IPS-18a (cell line): ENCODE measurements at regions not wholly inside any gene's neighbourhood (a gene's known extent, or its start where the extent isn't known, plus 50 kb on each side); places are given as distances from the start of the nearest gene placed in this dataset.

Experiments
- H3K27ac ChIP-seq: one replicate; pipeline ENCODE4 v1.5.1; 2013; ENCODE audit warnings: low read length
- H3K27me3 ChIP-seq: one replicate; pipeline ENCODE4 v1.6.1; 2013; ENCODE audit warnings: mild to moderate bottlenecking, low read length; ENCODE audit not compliant: control insufficient read depth, insufficient read depth
- H3K36me3 ChIP-seq: one replicate; pipeline ENCODE4 v1.6.1; 2013; ENCODE audit warnings: low read depth, low read length; ENCODE audit not compliant: control insufficient read depth
- H3K4me1 ChIP-seq: one replicate; pipeline ENCODE4 v1.6.1; 2013; ENCODE audit warnings: low read depth, low read length; ENCODE audit not compliant: control insufficient read depth
- H3K4me3 ChIP-seq: one replicate; pipeline ENCODE4 v1.5.1; 2013; ENCODE audit warnings: low read length
- H3K9ac ChIP-seq: one replicate; pipeline ENCODE4 v1.6.1; 2013; ENCODE audit warnings: mild to moderate bottlenecking, low read length, moderate library complexity
- H3K9me3 ChIP-seq: one replicate; pipeline ENCODE4 v1.6.1; 2013; ENCODE audit warnings: low read depth, low read length; ENCODE audit not compliant: control insufficient read depth

GRCh38 chr6:62570372-62570771 lies 284.3 kb upstream of the KHDRBS2 start:
- Histone ChIP-seq H3K27me3 (no peaks in the 10 kb centered on the region), H3K9me3 (no peaks in the 10 kb centered on the region), H3K4me1 (no peaks in the 10 kb centered on the region)

GRCh38 chr6:62541502-62541901 lies 255.5 kb upstream of the KHDRBS2 start:
- H3K9me3 ChIP-seq = no peaks in the 10 kb centered on the region
- H3K36me3 ChIP-seq = no peaks in the 10 kb centered on the region
- no peak overlapping the region for H3K27ac ChIP-seq

More at GRCh38 chr6:62570372-62570771, 284.3 kb upstream of the KHDRBS2 start:
- no peak overlapping the region for H3K4me3 ChIP-seq
- no peaks in the 10 kb centered on the region for H3K36me3 ChIP-seq
- no peak overlapping the region for H3K9ac ChIP-seq
- no peak overlapping the region for H3K27ac ChIP-seq

GRCh38 chr6:62530985-62531384 lies 245.0 kb upstream of the KHDRBS2 start:
- Histone ChIP-seq H3K36me3 (no peaks in the 10 kb centered on the region), H3K9me3 (peaks cover 4% of the 10 kb centered on the region), H3K27me3 (no peaks in the 10 kb centered on the region), H3K27ac (no peak overlapping the region), H3K9ac (no peak overlapping the region), H3K4me1 (no peaks in the 10 kb centered on the region), H3K4me3 (no peak overlapping the region)

More at GRCh38 chr6:62541502-62541901, 255.5 kb upstream of the KHDRBS2 start:
- no peak overlapping the region for H3K9ac ChIP-seq
- H3K4me1 ChIP-seq = no peaks in the 10 kb centered on the region
- no peak overlapping the region for H3K4me3 ChIP-seq
- no peaks in the 10 kb centered on the region for H3K27me3 ChIP-seq

- no peaks in the 10 kb centered on the region for H3K4me1 ChIP-seq
- no peaks in the 10 kb centered on the region for H3K27me3 ChIP-seq
- no peak overlapping the region for H3K9ac ChIP-seq
- no peak overlapping the region for H3K4me3 ChIP-seq
- H3K36me3 ChIP-seq = no peaks in the 10 kb centered on the region
- peaks cover 4% of the 10 kb centered on the region for H3K9me3 ChIP-seq
- no peak overlapping the region for H3K27ac ChIP-seq
Observed at GRCh38 chr6:62528894-62529526, 243.0 kb upstream of the KHDRBS2 start.

GRCh38 chr6:62523630-62524029 lies 237.6 kb upstream of the KHDRBS2 start:
- H3K4me1 ChIP-seq = no peaks in the 10 kb centered on the region
- H3K9me3 ChIP-seq = peaks cover 4% of the 10 kb centered on the region
- H3K4me3 ChIP-seq = no peak overlapping the region
- H3K9ac ChIP-seq = no peak overlapping the region
- H3K36me3 ChIP-seq = no peaks in the 10 kb centered on the region
- H3K27ac ChIP-seq = no peak overlapping the region
- H3K27me3 ChIP-seq = no peaks in the 10 kb centered on the region

- Histone ChIP-seq H3K9ac (no peak overlapping the region), H3K4me1 (peaks cover 33% of the 10 kb centered on the region), H3K27me3 (no peaks in the 10 kb centered on the region), H3K27ac (no peak overlapping the region), H3K36me3 (no peaks in the 10 kb centered on the region), H3K4me3 (no peak overlapping the region), H3K9me3 (no peaks in the 10 kb centered on the region)
Observed at GRCh38 chr6:62519574-62519973, 233.5 kb upstream of the KHDRBS2 start.

- peak overlapping the region; percentile 26 for H3K4me3 ChIP-seq
- no peaks in the 10 kb centered on the region for H3K36me3 ChIP-seq
- H3K4me1 ChIP-seq = peaks cover 33% of the 10 kb centered on the region
- H3K9ac ChIP-seq = peak overlapping the region; percentile 30
- no peaks in the 10 kb centered on the region for H3K27me3 ChIP-seq
- peak overlapping the region; percentile 68 for H3K27ac ChIP-seq
- no peaks in the 10 kb centered on the region for H3K9me3 ChIP-seq
Observed at GRCh38 chr6:62516291-62517141, 230.5 kb upstream of the KHDRBS2 start.

- Histone ChIP-seq H3K27ac (no peak overlapping the region), H3K4me3 (no peak overlapping the region), H3K27me3 (no peaks in the 10 kb centered on the region), H3K9me3 (no peaks in the 10 kb centered on the region), H3K36me3 (no peaks in the 10 kb centered on the region), H3K9ac (no peak overlapping the region), H3K4me1 (no peaks in the 10 kb centered on the region)
Observed at GRCh38 chr6:62492192-62492822, 206.3 kb upstream of the KHDRBS2 start.

- no peak overlapping the region for H3K9ac ChIP-seq
- H3K36me3 ChIP-seq = no peaks in the 10 kb centered on the region
- no peaks in the 10 kb centered on the region for H3K27me3 ChIP-seq
- H3K9me3 ChIP-seq = no peaks in the 10 kb centered on the region
- H3K27ac ChIP-seq = no peak overlapping the region
- H3K4me1 ChIP-seq = no peaks in the 10 kb centered on the region
- H3K4me3 ChIP-seq = no peak overlapping the region
Observed at GRCh38 chr6:62480544-62480943, 194.5 kb upstream of the KHDRBS2 start.

- H3K27me3 ChIP-seq = no peaks in the 10 kb centered on the region
- no peaks in the 10 kb centered on the region for H3K36me3 ChIP-seq
- H3K4me1 ChIP-seq = no peaks in the 10 kb centered on the region
- no peak overlapping the region for H3K4me3 ChIP-seq
- no peak overlapping the region for H3K27ac ChIP-seq
- H3K9ac ChIP-seq = no peak overlapping the region
- no peaks in the 10 kb centered on the region for H3K9me3 ChIP-seq
Observed at GRCh38 chr6:62479697-62480220, 193.7 kb upstream of the KHDRBS2 start.

GRCh38 chr6:62474793-62475192 lies 188.8 kb upstream of the KHDRBS2 start:
- H3K4me1 ChIP-seq = no peaks in the 10 kb centered on the region
- H3K36me3 ChIP-seq = no peaks in the 10 kb centered on the region
- H3K9me3 ChIP-seq = no peaks in the 10 kb centered on the region
- no peak overlapping the region for H3K4me3 ChIP-seq
- no peak overlapping the region for H3K9ac ChIP-seq
- H3K27ac ChIP-seq = no peak overlapping the region
- no peaks in the 10 kb centered on the region for H3K27me3 ChIP-seq
